Activated naive CD8-positive, alpha-beta T cell treated with anti-CD3 and anti-CD28 coated beads for 36 hours (primary cell): ENCODE measurements at regions not wholly inside any gene's neighbourhood (a gene's known extent, or its start where the extent isn't known, plus 50 kb on each side); places are given as distances from the start of the nearest gene placed in this dataset.
"Not testable (repeated sequence)": the region's sequence is repeated elsewhere in the genome, so short reads cannot be mapped to it uniquely, and the experiment has no call there.

Experiments
- DNase-seq: peaks from one replicate; pipeline ENCODE4 v3.0.0; 2021
- H3K27ac Mint-ChIP-seq: one replicate; pipeline ENCODE4 v1.8.0; 2022; ENCODE audit warnings: mild to moderate bottlenecking, moderate library complexity, mixed read lengths
- H3K27me3 Mint-ChIP-seq: one replicate; pipeline ENCODE4 v1.8.0; 2022; ENCODE audit warnings: mild to moderate bottlenecking, mixed read lengths
- H3K36me3 Mint-ChIP-seq: one replicate; pipeline ENCODE4 v1.8.0; 2021; ENCODE audit warnings: mild to moderate bottlenecking, mixed read lengths
- H3K4me1 Mint-ChIP-seq: one replicate; pipeline ENCODE4 v1.8.0; 2021; ENCODE audit warnings: mixed read lengths
- H3K4me3 Mint-ChIP-seq: one replicate; pipeline ENCODE4 v1.8.0; 2022; ENCODE audit warnings: mild to moderate bottlenecking, moderate library complexity, mixed read lengths
- H3K9me3 Mint-ChIP-seq: one replicate; pipeline ENCODE4 v1.8.0; 2022; ENCODE audit warnings: mixed read lengths

GRCh38 chr11:37301405-37301804 is 703.4 kb upstream of the RAG2 start:
- not testable (repeated sequence) for H3K4me3 Mint-ChIP-seq, H3K27me3 Mint-ChIP-seq

GRCh38 chr11:37298173-37298572 is 700.1 kb upstream of the RAG2 start:
- H3K36me3 Mint-ChIP-seq, result no peaks in the 10 kb centered on the region
- no peak for DNase-seq
- H3K4me1 Mint-ChIP-seq, result no peaks in the 10 kb centered on the region
- H3K9me3 Mint-ChIP-seq, result peaks cover 12% of the 10 kb centered on the region
- no peak overlapping the region for H3K4me3 Mint-ChIP-seq
- H3K27me3 Mint-ChIP-seq, result no peaks in the 10 kb centered on the region
- no peak overlapping the region for H3K27ac Mint-ChIP-seq

More at GRCh38 chr11:37301405-37301804, 703.4 kb upstream of the RAG2 start:
- not testable (repeated sequence) for DNase-seq, H3K27ac Mint-ChIP-seq, H3K36me3 Mint-ChIP-seq, H3K4me1 Mint-ChIP-seq, H3K9me3 Mint-ChIP-seq

- no peak for DNase-seq
- Mint-ChIP-seq H3K4me1 (no peaks in the 10 kb centered on the region), H3K36me3 (no peaks in the 10 kb centered on the region), H3K9me3 (peaks cover 5% of the 10 kb centered on the region), H3K4me3 (no peak overlapping the region), H3K27me3 (no peaks in the 10 kb centered on the region), H3K27ac (no peak overlapping the region)
These were observed 688.9 kb upstream of the RAG2 start for GRCh38 chr11:37286890-37287289.

- no peaks in the 10 kb centered on the region for H3K27me3 Mint-ChIP-seq
- peaks cover 3% of the 10 kb centered on the region for H3K9me3 Mint-ChIP-seq
- no peaks in the 10 kb centered on the region for H3K36me3 Mint-ChIP-seq
- H3K4me1 Mint-ChIP-seq, result no peaks in the 10 kb centered on the region
- no peak for DNase-seq
- no peak overlapping the region for H3K27ac Mint-ChIP-seq
- H3K4me3 Mint-ChIP-seq, result no peak overlapping the region
These were observed 684.3 kb upstream of the RAG2 start for GRCh38 chr11:37282367-37282766.

- Mint-ChIP-seq H3K27ac (no peak overlapping the region), H3K27me3 (no peaks in the 10 kb centered on the region), H3K36me3 (no peaks in the 10 kb centered on the region), H3K4me3 (no peak overlapping the region), H3K4me1 (no peaks in the 10 kb centered on the region), H3K9me3 (no peaks in the 10 kb centered on the region)
- DNase-seq, result no peak
These were observed 682.2 kb upstream of the RAG2 start for GRCh38 chr11:37280200-37280599.

- no peaks in the 10 kb centered on the region for H3K27me3 Mint-ChIP-seq
- DNase-seq, result no peak
- no peak overlapping the region for H3K27ac Mint-ChIP-seq
- H3K36me3 Mint-ChIP-seq, result no peaks in the 10 kb centered on the region
- H3K4me1 Mint-ChIP-seq, result no peaks in the 10 kb centered on the region
- no peaks in the 10 kb centered on the region for H3K9me3 Mint-ChIP-seq
- H3K4me3 Mint-ChIP-seq, result no peak overlapping the region
These were observed 679.9 kb upstream of the RAG2 start for GRCh38 chr11:37277896-37278465.

GRCh38 chr11:37264783-37265182 is 666.7 kb upstream of the RAG2 start:
- Mint-ChIP-seq H3K4me1 (no peaks in the 10 kb centered on the region), H3K4me3 (no peak overlapping the region), H3K9me3 (peaks cover 9% of the 10 kb centered on the region), H3K27ac (no peak overlapping the region), H3K27me3 (no peaks in the 10 kb centered on the region), H3K36me3 (no peaks in the 10 kb centered on the region)
- DNase-seq, result no peak

GRCh38 chr11:37264060-37264459 is 666.0 kb upstream of the RAG2 start:
- Mint-ChIP-seq H3K4me3 (no peak overlapping the region), H3K9me3 (peaks cover 9% of the 10 kb centered on the region), H3K27ac (no peak overlapping the region), H3K4me1 (no peaks in the 10 kb centered on the region), H3K36me3 (no peaks in the 10 kb centered on the region), H3K27me3 (no peaks in the 10 kb centered on the region)
- DNase-seq, result no peak

- not testable (repeated sequence) for DNase-seq, H3K36me3 Mint-ChIP-seq, H3K4me1 Mint-ChIP-seq, H3K27me3 Mint-ChIP-seq, H3K27ac Mint-ChIP-seq, H3K4me3 Mint-ChIP-seq, H3K9me3 Mint-ChIP-seq
These were observed 665.4 kb upstream of the RAG2 start for GRCh38 chr11:37263467-37263866.

GRCh38 chr11:37259734-37260133 is 661.7 kb upstream of the RAG2 start:
- no peak overlapping the region for H3K27ac Mint-ChIP-seq
- H3K9me3 Mint-ChIP-seq, result peaks cover 5% of the 10 kb centered on the region
- no peak for DNase-seq
- no peaks in the 10 kb centered on the region for H3K27me3 Mint-ChIP-seq
- no peak overlapping the region for H3K4me3 Mint-ChIP-seq
- no peaks in the 10 kb centered on the region for H3K36me3 Mint-ChIP-seq
- no peaks in the 10 kb centered on the region for H3K4me1 Mint-ChIP-seq

GRCh38 chr11:37248145-37248544 is 650.1 kb upstream of the RAG2 start:
- Mint-ChIP-seq H3K4me3 (no peak overlapping the region), H3K36me3 (no peaks in the 10 kb centered on the region), H3K9me3 (peaks cover 6% of the 10 kb centered on the region), H3K4me1 (no peaks in the 10 kb centered on the region), H3K27ac (no peak overlapping the region), H3K27me3 (no peaks in the 10 kb centered on the region)
- no peak for DNase-seq

- not testable (repeated sequence) for H3K36me3 Mint-ChIP-seq, H3K4me3 Mint-ChIP-seq, H3K9me3 Mint-ChIP-seq, DNase-seq, H3K27me3 Mint-ChIP-seq, H3K27ac Mint-ChIP-seq, H3K4me1 Mint-ChIP-seq
These were observed 648.1 kb upstream of the RAG2 start for GRCh38 chr11:37246092-37246491.

- DNase-seq, result no peak
- Mint-ChIP-seq H3K27me3 (no peaks in the 10 kb centered on the region), H3K9me3 (peaks cover 1% of the 10 kb centered on the region)
These were observed 632.8 kb upstream of the RAG2 start for GRCh38 chr11:37230865-37231264.

GRCh38 chr11:37223962-37224361 is 625.9 kb upstream of the RAG2 start:
- Mint-ChIP-seq H3K9me3 (peaks cover 2% of the 10 kb centered on the region), H3K4me1 (no peaks in the 10 kb centered on the region), H3K27me3 (no peaks in the 10 kb centered on the region), H3K36me3 (no peaks in the 10 kb centered on the region), H3K27ac (no peak overlapping the region), H3K4me3 (no peak overlapping the region)
- no peak for DNase-seq

More at GRCh38 chr11:37230865-37231264, 632.8 kb upstream of the RAG2 start:
- Mint-ChIP-seq H3K36me3 (no peaks in the 10 kb centered on the region), H3K4me1 (no peaks in the 10 kb centered on the region), H3K4me3 (no peak overlapping the region), H3K27ac (no peak overlapping the region)

- Mint-ChIP-seq H3K27ac (no peak overlapping the region), H3K27me3 (no peaks in the 10 kb centered on the region), H3K9me3 (peaks cover 12% of the 10 kb centered on the region), H3K36me3 (no peaks in the 10 kb centered on the region), H3K4me3 (no peak overlapping the region), H3K4me1 (no peaks in the 10 kb centered on the region)
- no peak for DNase-seq
These were observed 605.0 kb upstream of the RAG2 start for GRCh38 chr11:37203006-37203405.

GRCh38 chr11:37199082-37199481 is 601.0 kb upstream of the RAG2 start:
- H3K9me3 Mint-ChIP-seq, result peaks cover 4% of the 10 kb centered on the region
- no peaks in the 10 kb centered on the region for H3K27me3 Mint-ChIP-seq
- no peak for DNase-seq
- no peaks in the 10 kb centered on the region for H3K36me3 Mint-ChIP-seq
- H3K4me3 Mint-ChIP-seq, result no peak overlapping the region
- H3K4me1 Mint-ChIP-seq, result no peaks in the 10 kb centered on the region
- H3K27ac Mint-ChIP-seq, result no peak overlapping the region

GRCh38 chr11:37184326-37184725 is 586.3 kb upstream of the RAG2 start:
- peaks cover 5% of the 10 kb centered on the region for H3K9me3 Mint-ChIP-seq
- H3K36me3 Mint-ChIP-seq, result no peaks in the 10 kb centered on the region
- H3K4me1 Mint-ChIP-seq, result no peaks in the 10 kb centered on the region

More at GRCh38 chr11:37184326-37184725, 586.3 kb upstream of the RAG2 start:
- DNase-seq, result no peak
- no peak overlapping the region for H3K4me3 Mint-ChIP-seq
- no peaks in the 10 kb centered on the region for H3K27me3 Mint-ChIP-seq
- H3K27ac Mint-ChIP-seq, result no peak overlapping the region
